H9 (cell line): ENCODE measurements at regions not wholly inside any gene's neighbourhood (a gene's known extent, or its start where the extent isn't known, plus 50 kb on each side); places are given as distances from the start of the nearest gene placed in this dataset.

Experiments used
- DNase-seq: peaks from one replicate; pipeline ENCODE4 v3.0.0-alpha.2; 2017
- H2AFZ ChIP-seq: one replicate; pipeline ENCODE4 v1.6.1; 2013; ENCODE audit warnings: mild to moderate bottlenecking, low read length, control low read depth, moderate library complexity
- H2AK5ac ChIP-seq: 2 replicates; pipeline ENCODE4 v1.6.1; 2013; ENCODE audit warnings: low read length, control low read depth, mixed read lengths; ENCODE audit not compliant: insufficient read length
- H2BK120ac ChIP-seq: one replicate; pipeline ENCODE4 v1.6.1; 2013; ENCODE audit warnings: low read depth, mild to moderate bottlenecking, low read length, control low read depth, inconsistent platforms; ENCODE audit not compliant: poor library complexity, severe bottlenecking
- H2BK12ac ChIP-seq: 2 replicates; pipeline ENCODE4 v1.6.1; 2013; ENCODE audit warnings: low read length, control low read depth, mixed read lengths, low read depth; ENCODE audit not compliant: insufficient read length
- H2BK15ac ChIP-seq: 2 replicates; pipeline ENCODE4 v1.6.1; 2013; ENCODE audit warnings: low read depth, low read length, control low read depth
- H2BK20ac ChIP-seq: one replicate; pipeline ENCODE4 v1.6.1; 2013; ENCODE audit warnings: low read depth, mild to moderate bottlenecking, low read length, control low read depth, inconsistent platforms; ENCODE audit not compliant: poor library complexity, severe bottlenecking
- H2BK5ac ChIP-seq: 2 replicates; pipeline ENCODE4 v1.6.1; 2013; ENCODE audit warnings: low read length, control low read depth, mixed read lengths; ENCODE audit not compliant: insufficient read length
- H3K14ac ChIP-seq: 2 replicates; pipeline ENCODE4 v1.6.1; 2013; ENCODE audit warnings: low read length, control low read depth; ENCODE audit not compliant: insufficient read depth
- H3K18ac ChIP-seq: 2 replicates; pipeline ENCODE4 v1.6.1; 2013; ENCODE audit warnings: low read depth, mild to moderate bottlenecking, mixed read lengths, low read length, control low read depth; ENCODE audit not compliant: insufficient read length
- H3K23ac ChIP-seq: 2 replicates; pipeline ENCODE4 v1.6.1; 2013; ENCODE audit warnings: low read length, control low read depth, mixed read lengths, low read depth; ENCODE audit not compliant: insufficient read length
- H3K23me2 ChIP-seq: 2 replicates; pipeline ENCODE4 v1.6.1; 2013; ENCODE audit warnings: low read depth, mild to moderate bottlenecking, mixed read lengths, low read length, control low read depth; ENCODE audit not compliant: insufficient read length, poor library complexity, severe bottlenecking
- H3K27ac ChIP-seq: 2 replicates; pipeline ENCODE4 v1.5.1; 2013; ENCODE audit warnings: low read length, control low read depth, mixed read lengths, low read depth; ENCODE audit not compliant: insufficient read length
- H3K27me3 ChIP-seq: 2 replicates; pipeline ENCODE4 v1.6.1; 2013; ENCODE audit warnings: low read length, control low read depth, inconsistent platforms; ENCODE audit not compliant: insufficient read depth
- H3K4ac ChIP-seq: 2 replicates; pipeline ENCODE4 v1.6.1; 2013; ENCODE audit warnings: low read depth, mild to moderate bottlenecking, control low read depth, inconsistent platforms, low read length, moderate library complexity
- H3K4me1 ChIP-seq: 2 replicates; pipeline ENCODE4 v1.6.1; 2013; ENCODE audit warnings: low read length, control low read depth, inconsistent platforms; ENCODE audit not compliant: insufficient read depth
- H3K4me2 ChIP-seq: 2 replicates; pipeline ENCODE4 v1.6.1; 2013; ENCODE audit warnings: low read length, control low read depth, mixed read lengths; ENCODE audit not compliant: insufficient read length, insufficient read depth
- H3K56ac ChIP-seq: 2 replicates; pipeline ENCODE4 v1.6.1; 2013; ENCODE audit warnings: low read depth, mild to moderate bottlenecking, mixed read lengths, low read length, control low read depth; ENCODE audit not compliant: insufficient read length
- H3K79me1 ChIP-seq: 2 replicates; pipeline ENCODE4 v1.6.1; 2013; ENCODE audit warnings: low read depth, mild to moderate bottlenecking, moderate library complexity, low read length, control low read depth, inconsistent platforms; ENCODE audit not compliant: insufficient read depth, poor library complexity, severe bottlenecking
- H3K79me2 ChIP-seq: 2 replicates; pipeline ENCODE4 v1.6.1; 2013; ENCODE audit warnings: low read length, control low read depth, inconsistent platforms; ENCODE audit not compliant: insufficient read depth
- H3K9ac ChIP-seq: 2 replicates; pipeline ENCODE4 v1.6.1; 2013; ENCODE audit warnings: low read length, control low read depth, mixed read lengths; ENCODE audit not compliant: insufficient read length; ENCODE audit errors: extremely low read depth
- H3K9me3 ChIP-seq: one replicate; pipeline ENCODE4 v1.6.1; 2013; ENCODE audit warnings: low read depth, low read length, inconsistent platforms; ENCODE audit not compliant: control insufficient read depth
- H3T11ph ChIP-seq: one replicate; pipeline ENCODE4 v1.6.1; 2013; ENCODE audit warnings: mild to moderate bottlenecking, low read length, control low read depth, inconsistent platforms
- H4K20me1 ChIP-seq: one replicate; pipeline ENCODE4 v1.6.1; 2013; ENCODE audit not compliant: control insufficient read depth, insufficient read length, insufficient read depth
- H4K5ac ChIP-seq: 2 replicates; pipeline ENCODE4 v1.6.1; 2013; ENCODE audit warnings: low read depth, mild to moderate bottlenecking, mixed read lengths, low read length, control low read depth; ENCODE audit not compliant: insufficient read length
- H4K8ac ChIP-seq: replicated peaks from 2 replicates; pipeline ENCODE4 v1.6.1; 2013; ENCODE audit warnings: low read length, control low read depth, mixed read lengths, low read depth; ENCODE audit not compliant: insufficient read length
- H4K91ac ChIP-seq: 2 replicates; pipeline ENCODE4 v1.6.1; 2013; ENCODE audit warnings: low read depth, mild to moderate bottlenecking, moderate library complexity, mixed read lengths, low read length, control low read depth; ENCODE audit not compliant: insufficient read length
- H3K27ac Mint-ChIP-seq, 3 experiments: 2 replicates in 2 of 3; 3 replicates in 1 of 3; pipeline ENCODE4 v1.8.0; 2020 to 2021; ENCODE audit warnings: mixed read lengths in 3 of 3, mild to moderate bottlenecking in 1 of 3, moderate library complexity in 1 of 3
- H3K27me3 Mint-ChIP-seq: 2 replicates; pipeline ENCODE4 v1.8.0; 2021; ENCODE audit warnings: low read depth, mild to moderate bottlenecking, moderate library complexity, mixed read lengths
- H3K36me3 Mint-ChIP-seq, 3 experiments: 2 replicates in 2 of 3; 3 replicates in 1 of 3; pipeline ENCODE4 v1.8.0; 2020 to 2021; ENCODE audit warnings: low read depth in 3 of 3, mixed read lengths in 3 of 3; ENCODE audit not compliant: insufficient read depth in 1 of 3
- H3K4me1 Mint-ChIP-seq, 2 experiments: 2 replicates each; pipeline ENCODE4 v1.8.0; 2020; ENCODE audit warnings: mixed read lengths in 2 of 2
- H3K4me3 Mint-ChIP-seq, 2 experiments: 2 replicates in 1 of 2; 3 replicates in 1 of 2; pipeline ENCODE4 v1.8.0; 2020 to 2021; ENCODE audit warnings: mild to moderate bottlenecking in 2 of 2, mixed read lengths in 2 of 2, moderate library complexity in 1 of 2
- H3K9me3 Mint-ChIP-seq, 2 experiments: 2 replicates in 1 of 2; 3 replicates in 1 of 2; pipeline ENCODE4 v1.8.0; 2020; ENCODE audit warnings: mild to moderate bottlenecking in 2 of 2, mixed read lengths in 2 of 2, moderate library complexity in 1 of 2
- WGBS: extraction: QIAGEN DNeasy Blood & Tissue Kit; methylation state at CpG from one replicate; pipeline ENCODE4 v1.1.7; 2013; ENCODE audit warnings: missing lambda C conversion rate, low lambda C conversion rate, mixed read lengths; ENCODE audit not compliant: insufficient read length; ENCODE audit errors: extremely low coverage; 5-methylcytosine and 5-hydroxymethylcytosine counted together
- TF ChIP-seq, protein P1 (sequence below): fragments of 200-600 bp; sonication (generic); conservative IDR thresholded peaks from 3 replicates; pipeline ENCODE4 v1.8.0; 2021; ENCODE audit warnings: antibody characterized with exemption, mild to moderate bottlenecking

DNA sequence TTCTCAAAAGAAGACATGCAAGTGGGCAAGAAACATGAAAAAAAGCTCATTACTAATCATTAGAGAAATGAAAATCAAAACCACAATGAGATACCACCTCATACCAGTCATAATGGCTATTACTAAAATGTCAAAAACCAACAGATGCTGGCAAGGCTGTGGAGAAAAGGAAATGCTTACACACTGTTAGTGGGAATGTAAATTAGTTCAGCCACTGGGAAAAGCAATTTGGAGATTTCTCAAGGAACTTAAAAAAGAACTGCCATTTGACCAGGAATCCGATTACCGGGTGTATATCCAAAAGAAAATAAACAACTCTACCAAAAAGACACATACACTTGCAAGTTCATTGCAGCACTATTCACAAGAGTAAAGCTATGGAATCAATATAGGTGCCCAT lies 595.4 kb upstream of the RIOK2 start:
- no peak overlapping the region for H2BK20ac ChIP-seq
- no peaks in the 10 kb centered on the region for H3K23me2 ChIP-seq
- H3K9me3 ChIP-seq, result no peaks in the 10 kb centered on the region
- H2BK5ac ChIP-seq, result no peak overlapping the region
- H3T11ph ChIP-seq, result no peak overlapping the region
- no peak overlapping the region for H3K14ac ChIP-seq
- no peaks in the 10 kb centered on the region for H3K79me2 ChIP-seq
- no peak overlapping the region for H4K91ac ChIP-seq
- no peaks in the 10 kb centered on the region for H3K79me1 ChIP-seq
- Mint-ChIP-seq H3K27me3 (peaks cover 3% of the 10 kb centered on the region; the same call in 1 of the 2 replicates), H3K4me3 (no peak overlapping the region), H3K9me3 (peaks cover 2 to 13% of the 10 kb centered on the region in 2 experiments; a peak in 4 of 5 replicates), H3K4me1 (no peaks in the 10 kb centered on the region), H3K36me3 (peaks cover 0 to 12% (median 3%) of the 10 kb centered on the region in 3 experiments; a peak in 2 of 7 replicates), H3K27ac (no peak overlapping the region)
- H4K20me1 ChIP-seq, result no peaks in the 10 kb centered on the region
- H3K56ac ChIP-seq, result no peak overlapping the region
- no peak overlapping the region for H3K4me2 ChIP-seq
- H3K4ac ChIP-seq, result no peak overlapping the region
- no peak overlapping the region for H3K27ac ChIP-seq
- no peak overlapping the region for H4K5ac ChIP-seq
- H3K23ac ChIP-seq, result no peak overlapping the region
- no peak overlapping the region for H3K18ac ChIP-seq
- no peaks in the 10 kb centered on the region for H3K27me3 ChIP-seq
- no peaks in the 10 kb centered on the region for H3K4me1 ChIP-seq
- no peak for DNase-seq
- H2AK5ac ChIP-seq, result no peak overlapping the region
- H3K9ac ChIP-seq, result no peak overlapping the region
- no peak overlapping the region for H2BK12ac ChIP-seq
- H2BK120ac ChIP-seq, result no peak overlapping the region
- no peak overlapping the region for H2BK15ac ChIP-seq
- WGBS, result no CpG with 5 or more reads among the region's 2 CpGs
- TF ChIP-seq, protein P1, sequence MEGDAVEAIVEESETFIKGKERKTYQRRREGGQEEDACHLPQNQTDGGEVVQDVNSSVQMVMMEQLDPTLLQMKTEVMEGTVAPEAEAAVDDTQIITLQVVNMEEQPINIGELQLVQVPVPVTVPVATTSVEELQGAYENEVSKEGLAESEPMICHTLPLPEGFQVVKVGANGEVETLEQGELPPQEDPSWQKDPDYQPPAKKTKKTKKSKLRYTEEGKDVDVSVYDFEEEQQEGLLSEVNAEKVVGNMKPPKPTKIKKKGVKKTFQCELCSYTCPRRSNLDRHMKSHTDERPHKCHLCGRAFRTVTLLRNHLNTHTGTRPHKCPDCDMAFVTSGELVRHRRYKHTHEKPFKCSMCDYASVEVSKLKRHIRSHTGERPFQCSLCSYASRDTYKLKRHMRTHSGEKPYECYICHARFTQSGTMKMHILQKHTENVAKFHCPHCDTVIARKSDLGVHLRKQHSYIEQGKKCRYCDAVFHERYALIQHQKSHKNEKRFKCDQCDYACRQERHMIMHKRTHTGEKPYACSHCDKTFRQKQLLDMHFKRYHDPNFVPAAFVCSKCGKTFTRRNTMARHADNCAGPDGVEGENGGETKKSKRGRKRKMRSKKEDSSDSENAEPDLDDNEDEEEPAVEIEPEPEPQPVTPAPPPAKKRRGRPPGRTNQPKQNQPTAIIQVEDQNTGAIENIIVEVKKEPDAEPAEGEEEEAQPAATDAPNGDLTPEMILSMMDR, result no peak
- H4K8ac ChIP-seq, result no peak overlapping the region
- H2AFZ ChIP-seq, result no peak overlapping the region
